Inflammatory macrophage (primary cell): ENCODE measurements at regions not wholly inside any gene's neighbourhood (a gene's known extent, or its start where the extent isn't known, plus 50 kb on each side); places are given as distances from the start of the nearest gene placed in this dataset.

Source experiments
- DNase-seq, 2 donors: peaks; one replicate each; pipeline ENCODE4 v3.0.0-alpha.2; 2020 to 2022

GRCh38 chr4:136748165-136748564 is 784.1 kb downstream of the PCDH18 start:
- no peak for DNase-seq

GRCh38 chr4:136743238-136743637 is 789.1 kb downstream of the PCDH18 start:
- DNase-seq = no peak

GRCh38 chr4:136742333-136742732 is 790.0 kb downstream of the PCDH18 start:
- DNase-seq = no peak

- DNase-seq = no peak
Measured at GRCh38 chr4:136741468-136741867, 790.8 kb downstream of the PCDH18 start.

GRCh38 chr4:136740326-136740725 is 792.0 kb downstream of the PCDH18 start:
- DNase-seq = no peak

GRCh38 chr4:136737066-136737465 is 795.2 kb downstream of the PCDH18 start:
- DNase-seq = no peak

GRCh38 chr4:136731025-136731424 is 801.3 kb downstream of the PCDH18 start:
- no peak for DNase-seq

- no peak for DNase-seq
Measured at GRCh38 chr4:136725286-136726081, 806.8 kb downstream of the PCDH18 start.

- no peak for DNase-seq
Measured at GRCh38 chr4:136713140-136713539, 819.2 kb downstream of the PCDH18 start.

GRCh38 chr4:136709897-136710296 is 822.4 kb downstream of the PCDH18 start:
- DNase-seq = no peak

GRCh38 chr4:136706942-136707341 is 825.4 kb downstream of the PCDH18 start:
- no peak for DNase-seq

GRCh38 chr4:136699905-136700304 is 832.4 kb downstream of the PCDH18 start:
- DNase-seq = no peak

- DNase-seq = no peak
Measured at GRCh38 chr4:136691607-136692006, 840.7 kb downstream of the PCDH18 start.

- no peak for DNase-seq
Measured at GRCh38 chr4:136690360-136690759, 841.9 kb downstream of the PCDH18 start.

- no peak for DNase-seq
Measured at GRCh38 chr4:136687596-136687995, 844.7 kb downstream of the PCDH18 start.

GRCh38 chr4:136687118-136687517 is 845.2 kb downstream of the PCDH18 start:
- no peak for DNase-seq

GRCh38 chr4:136680761-136681160 is 851.5 kb downstream of the PCDH18 start:
- no peak for DNase-seq

GRCh38 chr4:136680271-136680670 is 852.0 kb downstream of the PCDH18 start:
- no peak for DNase-seq

- no peak for DNase-seq
Measured at GRCh38 chr4:136670265-136670664, 862.0 kb downstream of the PCDH18 start.

- no peak for DNase-seq
Measured at GRCh38 chr4:136664988-136665387, 867.3 kb downstream of the PCDH18 start.

GRCh38 chr4:136662539-136662938 is 869.8 kb downstream of the PCDH18 start:
- no peak for DNase-seq

- no peak for DNase-seq
Measured at GRCh38 chr4:136653640-136654406, 878.5 kb downstream of the PCDH18 start.

GRCh38 chr4:136651932-136652331 is 880.4 kb downstream of the PCDH18 start:
- no peak for DNase-seq

- no peak for DNase-seq
Measured at GRCh38 chr4:136651278-136651667, 881.0 kb downstream of the PCDH18 start.
